ENCODE measurements at regions not wholly inside any gene's neighbourhood (a gene's known extent, or its start where the extent isn't known, plus 50 kb on each side); places are given as distances from the start of the nearest gene placed in this dataset.

- intact Hi-C loops (cut with micrococcal nuclease), result no loop called here
- no peaks in the 10 kb centered on the region for H3K36me3 Mint-ChIP-seq (ENCODE audit: low read depth)
- H3K9me3 Mint-ChIP-seq, result no peaks in the 10 kb centered on the region
- peaks cover under 1% of the 10 kb centered on the region for H3K4me1 Mint-ChIP-seq (ENCODE audit: low read depth)
- H3K27me3 Mint-ChIP-seq (ENCODE audit: low read depth), result no peaks in the 10 kb centered on the region
- DNase-seq (ENCODE audit: low spot score), result no peak
- H3K27ac Mint-ChIP-seq, result no peak overlapping the region
- no peak overlapping the region for H3K4me3 Mint-ChIP-seq (ENCODE audit: low read depth)
Measured at GRCh38 chr7:33809228-33809627, 96.1 kb upstream of the BMPER start.

- H3K27ac Mint-ChIP-seq, result no peak overlapping the region
- H3K36me3 Mint-ChIP-seq (ENCODE audit: low read depth), result no peaks in the 10 kb centered on the region
- H3K9me3 Mint-ChIP-seq, result no peaks in the 10 kb centered on the region
- H3K27me3 Mint-ChIP-seq (ENCODE audit: low read depth), result no peaks in the 10 kb centered on the region
- peaks cover 3% of the 10 kb centered on the region for H3K4me1 Mint-ChIP-seq (ENCODE audit: low read depth)
- H3K4me3 Mint-ChIP-seq (ENCODE audit: low read depth), result no peak overlapping the region
- DNase-seq (ENCODE audit: low spot score), result no peak
- intact Hi-C loops (cut with micrococcal nuclease), result no loop called here
Measured at GRCh38 chr7:33810356-33810755, 95.0 kb upstream of the BMPER start.

GRCh38 chr7:33813331-33813730, 92.0 kb upstream of the BMPER start:
- Mint-ChIP-seq H3K27me3 (ENCODE audit: low read depth) (no peaks in the 10 kb centered on the region), H3K9me3 (no peaks in the 10 kb centered on the region), H3K27ac (no peak overlapping the region), H3K4me1 (ENCODE audit: low read depth) (peaks cover 3% of the 10 kb centered on the region), H3K36me3 (ENCODE audit: low read depth) (no peaks in the 10 kb centered on the region), H3K4me3 (ENCODE audit: low read depth) (no peak overlapping the region)
- DNase-seq (ENCODE audit: low spot score), result no peak
- intact Hi-C loops (cut with micrococcal nuclease), result no loop called here

GRCh38 chr7:33814400-33814799, 90.9 kb upstream of the BMPER start:
- no peak for DNase-seq (ENCODE audit: low spot score)
- peaks cover 3% of the 10 kb centered on the region for H3K4me1 Mint-ChIP-seq (ENCODE audit: low read depth)
- no peaks in the 10 kb centered on the region for H3K9me3 Mint-ChIP-seq
- intact Hi-C loops (cut with micrococcal nuclease), result no loop called here
- H3K4me3 Mint-ChIP-seq (ENCODE audit: low read depth), result no peak overlapping the region
- no peak overlapping the region for H3K27ac Mint-ChIP-seq
- H3K36me3 Mint-ChIP-seq (ENCODE audit: low read depth), result no peaks in the 10 kb centered on the region
- H3K27me3 Mint-ChIP-seq (ENCODE audit: low read depth), result no peaks in the 10 kb centered on the region

- H3K4me1 Mint-ChIP-seq (ENCODE audit: low read depth), result peaks cover 3% of the 10 kb centered on the region
- intact Hi-C loops (cut with micrococcal nuclease), result no loop called here
- H3K27ac Mint-ChIP-seq, result no peak overlapping the region
- no peaks in the 10 kb centered on the region for H3K9me3 Mint-ChIP-seq
- no peak for DNase-seq (ENCODE audit: low spot score)
- peaks cover 3% of the 10 kb centered on the region for H3K27me3 Mint-ChIP-seq (ENCODE audit: low read depth)
- no peak overlapping the region for H3K4me3 Mint-ChIP-seq (ENCODE audit: low read depth)
- no peaks in the 10 kb centered on the region for H3K36me3 Mint-ChIP-seq (ENCODE audit: low read depth)
Measured at GRCh38 chr7:33814936-33815335, 90.4 kb upstream of the BMPER start.

- intact Hi-C loops (cut with micrococcal nuclease), result no loop called here
- Mint-ChIP-seq H3K27ac (no peak overlapping the region), H3K27me3 (ENCODE audit: low read depth) (peaks cover 3% of the 10 kb centered on the region)
Measured at GRCh38 chr7:33815336-33815735, 90.0 kb upstream of the BMPER start.

GRCh38 chr7:33816106-33816505, 89.2 kb upstream of the BMPER start:
- intact Hi-C loops (cut with micrococcal nuclease), result no loop called here
- peaks cover 3% of the 10 kb centered on the region for H3K4me1 Mint-ChIP-seq (ENCODE audit: low read depth)
- no peaks in the 10 kb centered on the region for H3K9me3 Mint-ChIP-seq
- no peak for DNase-seq (ENCODE audit: low spot score)
- H3K27me3 Mint-ChIP-seq (ENCODE audit: low read depth), result peaks cover 3% of the 10 kb centered on the region
- H3K27ac Mint-ChIP-seq, result no peak overlapping the region
- no peaks in the 10 kb centered on the region for H3K36me3 Mint-ChIP-seq (ENCODE audit: low read depth)
- H3K4me3 Mint-ChIP-seq (ENCODE audit: low read depth), result no peak overlapping the region

More at GRCh38 chr7:33815336-33815735, 90.0 kb upstream of the BMPER start:
- Mint-ChIP-seq H3K4me1 (ENCODE audit: low read depth) (peaks cover 3% of the 10 kb centered on the region), H3K9me3 (no peaks in the 10 kb centered on the region), H3K4me3 (ENCODE audit: low read depth) (no peak overlapping the region), H3K36me3 (ENCODE audit: low read depth) (no peaks in the 10 kb centered on the region)
- no peak for DNase-seq (ENCODE audit: low spot score)

- DNase-seq (ENCODE audit: low spot score), result no peak
- Mint-ChIP-seq H3K36me3 (ENCODE audit: low read depth) (no peaks in the 10 kb centered on the region), H3K27ac (no peak overlapping the region), H3K4me3 (ENCODE audit: low read depth) (no peak overlapping the region), H3K4me1 (ENCODE audit: low read depth) (no peaks in the 10 kb centered on the region), H3K9me3 (no peaks in the 10 kb centered on the region), H3K27me3 (ENCODE audit: low read depth) (peaks cover 3% of the 10 kb centered on the region)
- intact Hi-C loops (cut with micrococcal nuclease), result no loop called here
Measured at GRCh38 chr7:33819658-33820057, 85.7 kb upstream of the BMPER start.

GRCh38 chr7:33820206-33820605, 85.1 kb upstream of the BMPER start:
- H3K4me1 Mint-ChIP-seq (ENCODE audit: low read depth), result no peaks in the 10 kb centered on the region
- intact Hi-C loops (cut with micrococcal nuclease), result no loop called here
- H3K27ac Mint-ChIP-seq, result no peak overlapping the region
- no peaks in the 10 kb centered on the region for H3K36me3 Mint-ChIP-seq (ENCODE audit: low read depth)
- no peak for DNase-seq (ENCODE audit: low spot score)
- no peaks in the 10 kb centered on the region for H3K9me3 Mint-ChIP-seq
- H3K27me3 Mint-ChIP-seq (ENCODE audit: low read depth), result peaks cover 3% of the 10 kb centered on the region
- no peak overlapping the region for H3K4me3 Mint-ChIP-seq (ENCODE audit: low read depth)

GRCh38 chr7:33821970-33822369, 83.4 kb upstream of the BMPER start:
- Mint-ChIP-seq H3K4me1 (ENCODE audit: low read depth) (no peaks in the 10 kb centered on the region), H3K9me3 (no peaks in the 10 kb centered on the region), H3K36me3 (ENCODE audit: low read depth) (no peaks in the 10 kb centered on the region), H3K4me3 (ENCODE audit: low read depth) (no peak overlapping the region), H3K27ac (no peak overlapping the region), H3K27me3 (ENCODE audit: low read depth) (peaks cover 3% of the 10 kb centered on the region)
- intact Hi-C loops (cut with micrococcal nuclease), result no loop called here
- DNase-seq (ENCODE audit: low spot score), result no peak

GRCh38 chr7:33823913-33824312, 81.4 kb upstream of the BMPER start:
- peaks cover 3% of the 10 kb centered on the region for H3K27me3 Mint-ChIP-seq (ENCODE audit: low read depth)
- H3K9me3 Mint-ChIP-seq, result no peaks in the 10 kb centered on the region
- H3K4me3 Mint-ChIP-seq (ENCODE audit: low read depth), result no peak overlapping the region
- no peaks in the 10 kb centered on the region for H3K36me3 Mint-ChIP-seq (ENCODE audit: low read depth)
- no peaks in the 10 kb centered on the region for H3K4me1 Mint-ChIP-seq (ENCODE audit: low read depth)
- H3K27ac Mint-ChIP-seq, result no peak overlapping the region
- DNase-seq (ENCODE audit: low spot score), result no peak
- intact Hi-C loops (cut with micrococcal nuclease), result no loop called here

- DNase-seq (ENCODE audit: low spot score), result no peak
- Mint-ChIP-seq H3K4me3 (ENCODE audit: low read depth) (no peak overlapping the region), H3K36me3 (ENCODE audit: low read depth) (no peaks in the 10 kb centered on the region), H3K9me3 (no peaks in the 10 kb centered on the region), H3K4me1 (ENCODE audit: low read depth) (no peaks in the 10 kb centered on the region), H3K27ac (no peak overlapping the region), H3K27me3 (ENCODE audit: low read depth) (no peaks in the 10 kb centered on the region)
- intact Hi-C loops (cut with micrococcal nuclease), result no loop called here
Measured at GRCh38 chr7:33824911-33825459, 80.4 kb upstream of the BMPER start.

- H3K27me3 Mint-ChIP-seq (ENCODE audit: low read depth), result no peaks in the 10 kb centered on the region
- H3K4me1 Mint-ChIP-seq (ENCODE audit: low read depth), result no peaks in the 10 kb centered on the region
- no peaks in the 10 kb centered on the region for H3K36me3 Mint-ChIP-seq (ENCODE audit: low read depth)
- H3K9me3 Mint-ChIP-seq, result no peaks in the 10 kb centered on the region
- no peak overlapping the region for H3K4me3 Mint-ChIP-seq (ENCODE audit: low read depth)
- DNase-seq (ENCODE audit: low spot score), result no peak
- intact Hi-C loops (cut with micrococcal nuclease), result no loop called here
- H3K27ac Mint-ChIP-seq, result no peak overlapping the region
Measured at GRCh38 chr7:33825644-33826043, 79.7 kb upstream of the BMPER start.

- no peaks in the 10 kb centered on the region for H3K4me1 Mint-ChIP-seq (ENCODE audit: low read depth)
- DNase-seq (ENCODE audit: low spot score), result no peak
- intact Hi-C loops (cut with micrococcal nuclease), result no loop called here
- no peaks in the 10 kb centered on the region for H3K9me3 Mint-ChIP-seq
- no peaks in the 10 kb centered on the region for H3K27me3 Mint-ChIP-seq (ENCODE audit: low read depth)
- no peak overlapping the region for H3K4me3 Mint-ChIP-seq (ENCODE audit: low read depth)
- H3K27ac Mint-ChIP-seq, result no peak overlapping the region
- H3K36me3 Mint-ChIP-seq (ENCODE audit: low read depth), result no peaks in the 10 kb centered on the region
Measured at GRCh38 chr7:33829536-33829935, 75.8 kb upstream of the BMPER start.
